ENCODE measurements at regions not wholly inside any gene's neighbourhood (a gene's known extent, or its start where the extent isn't known, plus 50 kb on each side); places are given as distances from the start of the nearest gene placed in this dataset.
"Not testable (repeated sequence)": the region's sequence is repeated elsewhere in the genome, so short reads cannot be mapped to it uniquely, and the experiment has no call there.

DNA sequence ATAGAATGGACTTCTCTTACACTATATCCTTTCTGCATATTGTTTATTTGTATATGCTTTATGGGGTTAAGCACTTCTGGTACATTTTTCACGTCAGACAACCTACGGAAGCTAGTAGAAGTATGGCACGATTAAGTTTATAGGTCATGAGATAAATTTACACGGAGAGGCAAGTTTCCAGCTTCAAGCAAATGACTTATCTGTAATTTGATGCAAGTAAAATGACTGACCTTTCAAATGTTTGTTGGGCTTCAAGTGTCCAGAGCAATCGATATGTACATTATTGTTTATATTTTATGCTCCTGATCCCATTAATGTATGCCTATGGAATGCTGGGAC lies 97.5 kb upstream of the EFEMP1 start:
- no peak for DNase-seq (ENCODE audit: low spot score)

- no peak for DNase-seq (ENCODE audit: low spot score)
Measured at GRCh38 chr2:56021579-56021978, 98.0 kb upstream of the EFEMP1 start.

- DNase-seq (ENCODE audit: low spot score) = no peak
Measured at GRCh38 chr2:56025469-56026193, 102.0 kb upstream of the EFEMP1 start.

- DNase-seq (ENCODE audit: low spot score) = no peak
Measured at GRCh38 chr2:56026828-56027227, 103.2 kb upstream of the EFEMP1 start.

DNA sequence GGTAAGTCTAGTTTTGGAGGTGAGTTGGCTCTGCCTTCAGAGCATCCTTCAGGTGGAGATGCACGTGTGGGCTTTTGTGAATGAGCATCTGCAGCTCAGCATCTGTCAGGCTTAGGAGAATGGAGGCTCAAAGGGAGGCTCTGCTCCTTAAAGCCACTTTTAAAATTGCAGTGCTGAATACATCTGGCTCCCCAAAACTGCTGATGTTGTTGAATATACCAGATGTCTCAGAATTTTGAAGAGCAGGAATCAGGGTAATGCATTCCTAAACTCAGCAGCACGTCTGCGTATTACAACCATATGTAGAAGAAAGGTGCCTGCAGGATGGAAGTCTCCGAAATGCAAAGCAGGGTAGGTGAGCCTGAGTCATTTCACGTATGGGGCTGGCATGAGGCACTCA lies 106.5 kb upstream of the EFEMP1 start:
- no peak for DNase-seq (ENCODE audit: low spot score)

GRCh38 chr2:56030901-56031300 lies 107.3 kb upstream of the EFEMP1 start:
- DNase-seq (ENCODE audit: low spot score) = no peak

GRCh38 chr2:56034258-56034657 lies 110.7 kb upstream of the EFEMP1 start:
- no peak for DNase-seq (ENCODE audit: low spot score)

GRCh38 chr2:56040189-56040588 lies 116.6 kb upstream of the EFEMP1 start:
- no peak for DNase-seq (ENCODE audit: low spot score)

DNA sequence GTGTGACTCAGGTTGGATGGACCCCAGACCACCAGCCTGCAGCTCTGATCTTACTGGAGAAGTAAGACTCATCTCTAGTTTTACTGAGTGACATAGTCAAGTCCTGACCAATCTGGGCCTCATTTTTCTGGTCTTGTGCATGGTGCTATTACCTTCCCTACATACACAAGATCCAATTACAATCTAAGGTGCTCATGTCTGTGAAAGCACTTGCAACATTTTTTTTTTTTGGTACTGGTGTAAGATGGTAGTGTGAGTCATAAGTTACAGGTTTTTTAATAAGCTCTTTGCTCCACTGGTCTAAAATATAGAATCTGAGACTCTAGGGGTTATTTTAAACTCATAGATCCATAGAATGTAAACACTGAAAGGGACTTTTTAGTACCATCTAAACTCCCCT lies 117.3 kb upstream of the EFEMP1 start:
- DNase-seq (ENCODE audit: low spot score) = no peak

DNA sequence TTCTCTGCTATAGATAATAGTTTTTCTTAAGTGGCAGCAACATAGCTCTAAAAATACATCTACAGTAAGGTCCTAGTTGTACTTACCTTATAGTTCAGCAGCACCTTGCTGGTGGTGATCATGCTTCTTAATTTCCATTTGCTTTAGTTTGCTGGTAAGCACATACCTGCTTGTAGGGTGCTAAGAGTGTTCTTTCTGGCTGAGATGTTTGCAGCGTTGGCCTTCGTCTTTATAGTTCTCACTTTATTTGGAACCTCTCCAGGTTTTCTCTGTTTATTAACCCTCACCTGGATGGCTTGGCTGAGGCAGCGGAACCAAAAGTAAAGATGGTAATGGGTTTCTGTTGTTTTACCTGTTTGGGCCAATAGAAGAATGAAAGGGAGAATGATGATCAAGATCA lies 123.6 kb upstream of the EFEMP1 start:
- no peak for DNase-seq (ENCODE audit: low spot score)

DNA sequence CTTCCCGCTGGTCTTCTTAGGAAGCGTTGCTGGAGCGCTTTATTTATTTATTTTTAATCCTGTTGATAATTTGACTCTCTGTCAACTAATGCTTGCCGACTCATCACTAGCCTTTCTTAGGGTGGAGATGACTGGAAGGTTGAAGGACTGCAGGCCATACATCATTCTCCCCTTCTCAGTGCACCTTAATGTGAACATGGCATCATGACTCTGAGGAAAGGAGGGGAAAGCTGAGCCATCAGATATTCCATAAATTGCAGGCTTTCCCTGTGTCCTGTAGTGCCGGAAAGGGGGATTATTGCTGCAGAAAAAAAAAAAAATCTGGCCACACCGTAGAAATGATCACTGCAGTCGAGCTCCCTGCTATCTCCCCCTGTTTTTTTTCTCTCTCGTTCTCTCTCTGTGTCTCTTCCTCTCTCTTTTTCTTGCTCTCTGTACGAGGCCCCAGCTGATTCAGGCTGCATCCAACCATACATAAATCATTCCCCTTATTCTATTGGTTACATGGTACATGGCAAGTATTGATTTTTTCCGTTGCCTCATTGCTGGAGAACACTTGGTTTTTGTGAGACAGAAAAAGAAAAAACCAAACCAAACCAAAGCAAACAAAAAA lies 125.8 kb upstream of the EFEMP1 start:
- no peak for DNase-seq (ENCODE audit: low spot score)

DNA sequence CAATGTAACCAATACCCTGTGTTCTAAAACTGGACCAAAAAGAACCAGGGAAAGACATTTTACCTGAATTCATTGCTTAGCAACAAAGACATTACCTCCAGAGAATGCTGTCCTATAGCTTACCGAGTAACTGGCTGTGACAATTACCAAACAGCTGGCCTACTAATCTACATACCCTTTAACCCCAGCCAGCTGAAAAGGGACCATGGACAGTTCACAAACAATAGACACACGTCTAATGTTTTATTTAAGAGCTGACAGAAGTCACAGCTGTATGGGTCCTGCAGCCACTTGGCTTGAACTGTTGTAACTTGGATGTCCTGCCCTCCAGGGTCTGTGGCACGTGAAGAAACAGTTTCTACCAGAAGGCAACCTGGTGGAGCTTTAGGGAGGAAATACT lies 130.1 kb upstream of the EFEMP1 start:
- no peak for DNase-seq (ENCODE audit: low spot score)

DNA sequence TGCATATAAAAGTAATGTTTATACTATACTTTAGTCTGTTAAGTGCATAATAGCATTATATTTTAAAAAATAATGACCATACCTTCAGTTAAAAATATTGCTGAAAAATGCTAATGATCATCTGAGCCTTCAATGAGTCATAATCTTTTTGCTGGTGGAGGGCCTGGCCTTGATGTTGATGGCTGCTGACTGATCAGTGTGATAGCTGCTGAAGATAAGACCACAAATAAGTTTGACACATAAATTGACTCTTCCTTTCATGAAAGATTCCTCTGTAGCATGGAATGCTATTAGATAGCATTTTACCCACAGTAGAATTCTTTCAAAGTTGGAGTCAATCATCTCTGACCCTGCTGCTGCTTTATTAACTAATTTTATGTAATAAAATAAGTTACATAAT lies 128.4 kb upstream of the CCDC85A start:
- DNase-seq (ENCODE audit: low spot score) = no peak

GRCh38 chr2:56061327-56061726 lies 122.5 kb upstream of the CCDC85A start:
- not testable (repeated sequence) for DNase-seq (ENCODE audit: low spot score)

DNA sequence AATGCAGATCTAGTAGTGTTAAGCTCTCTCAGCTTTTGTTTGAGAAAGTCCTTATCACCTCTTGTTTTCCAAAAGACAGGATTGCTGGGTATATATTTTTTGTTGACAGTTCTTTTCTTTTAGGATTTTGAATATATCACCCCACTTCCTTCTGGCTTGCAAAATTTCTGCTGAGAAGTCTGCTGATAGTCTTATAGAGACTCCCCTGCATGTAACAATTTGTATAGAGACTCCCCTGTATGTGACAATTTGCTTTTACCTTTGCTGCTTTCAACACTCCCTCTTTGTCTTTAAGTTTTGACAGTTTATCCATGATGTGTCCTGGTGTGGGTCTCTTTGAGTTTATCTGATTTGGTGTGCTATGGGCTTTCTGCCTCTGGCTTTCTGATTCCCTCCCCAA lies 115.0 kb upstream of the CCDC85A start:
- no peak for DNase-seq (ENCODE audit: low spot score)

DNA sequence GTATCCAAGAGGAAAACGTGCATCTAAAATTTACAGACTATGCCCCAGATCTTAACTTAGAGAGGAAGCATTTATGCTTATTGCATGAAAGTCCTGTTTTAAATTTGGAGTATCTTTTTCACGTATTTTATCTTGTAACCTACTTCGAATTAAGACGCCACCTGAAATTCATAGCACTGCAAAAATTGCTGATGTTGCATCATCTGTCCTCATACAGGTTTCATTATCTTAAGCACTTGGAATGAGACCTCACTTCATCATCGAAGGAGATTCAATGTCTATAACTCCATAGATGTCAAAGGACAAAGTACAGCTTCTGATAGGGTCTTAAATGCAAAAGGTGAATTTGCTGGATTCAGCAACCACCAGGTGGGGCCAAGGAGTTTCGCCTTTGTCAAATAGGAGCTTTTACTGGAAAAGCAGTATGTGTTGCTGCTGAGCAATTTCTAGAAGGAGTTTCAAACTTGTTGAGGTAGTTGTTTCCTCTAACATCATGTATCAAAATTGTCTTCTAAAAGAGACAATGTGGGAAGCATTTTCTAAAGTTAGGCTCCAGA lies 106.4 kb upstream of the CCDC85A start:
- no peak for DNase-seq (ENCODE audit: low spot score)

DNA sequence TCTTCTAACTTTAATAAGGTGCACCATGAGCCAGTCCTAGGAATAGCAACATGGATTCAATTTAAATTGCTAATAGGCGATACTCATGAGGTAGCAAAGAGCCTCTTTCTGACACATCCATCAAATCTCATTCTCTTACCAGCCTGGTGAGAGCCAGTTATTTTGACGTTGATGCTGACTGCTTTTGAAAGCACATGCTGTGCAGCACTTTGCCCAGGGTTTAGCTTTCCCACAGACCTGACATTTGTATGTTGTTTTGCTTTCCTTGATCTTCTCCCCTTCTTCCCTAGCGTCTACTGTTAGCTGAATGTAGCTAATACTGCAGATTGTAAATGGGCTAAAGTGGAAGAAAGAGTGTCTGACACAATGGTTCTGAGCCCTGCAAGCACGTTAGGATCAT lies 101.1 kb upstream of the CCDC85A start:
- no peak for DNase-seq (ENCODE audit: low spot score)

DNA sequence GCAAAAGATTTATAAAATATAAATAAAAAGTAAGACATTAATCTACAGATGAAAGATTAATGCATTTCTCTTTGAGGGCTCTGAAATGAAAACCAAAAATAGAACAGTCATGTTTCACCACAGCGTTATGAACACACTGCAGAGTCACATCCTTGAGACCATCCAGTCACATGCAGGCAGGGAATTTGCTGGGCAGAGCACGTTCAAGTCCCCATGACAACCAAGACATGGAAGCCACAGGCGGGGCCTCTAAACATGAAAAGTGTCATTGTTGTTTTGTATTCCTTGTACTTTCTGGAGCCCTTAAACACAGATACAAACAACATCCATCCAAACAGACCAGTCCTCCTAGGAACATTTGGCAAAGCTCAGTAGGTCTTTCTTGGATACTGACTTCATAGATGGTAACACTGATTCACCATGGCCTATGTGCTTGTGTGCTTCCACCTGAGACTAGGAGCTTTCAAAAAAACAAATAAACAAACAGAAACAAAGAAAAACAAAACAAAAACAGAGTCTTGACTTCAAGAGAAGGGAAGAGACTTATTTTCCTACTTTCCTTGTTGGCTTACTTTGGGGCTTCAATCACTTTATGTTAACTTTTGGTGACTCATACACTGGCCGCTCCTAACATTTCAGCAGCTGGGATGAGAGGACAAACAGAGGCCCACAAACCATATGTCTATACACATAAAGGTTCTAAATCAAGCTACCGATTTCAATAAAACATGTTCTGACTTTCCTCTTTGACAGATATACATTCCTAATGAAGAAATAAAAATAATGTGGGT lies 99.5 kb upstream of the CCDC85A start:
- DNase-seq (ENCODE audit: low spot score) = no peak

- no peak for DNase-seq (ENCODE audit: low spot score)
Measured at GRCh38 chr2:56086336-56086735, 97.5 kb upstream of the CCDC85A start.

DNA sequence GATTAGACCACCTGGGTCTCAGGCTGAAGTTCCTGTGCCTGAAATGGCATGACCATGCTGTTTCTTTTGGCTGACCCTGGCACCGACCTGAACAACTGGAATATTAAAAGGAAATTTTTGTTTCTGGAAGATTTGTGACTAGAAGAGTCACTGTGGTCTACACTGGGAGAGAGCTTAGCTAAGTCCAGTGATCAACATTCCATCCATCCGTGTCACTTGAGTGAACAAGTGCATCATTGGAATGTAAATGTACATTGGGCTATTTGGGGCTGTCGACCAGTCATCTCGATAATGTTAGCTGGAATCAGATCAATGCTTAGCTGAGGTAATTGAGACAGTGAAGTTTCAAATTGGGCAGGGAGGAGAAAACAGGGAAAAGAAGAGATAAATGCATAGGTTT lies 95.4 kb upstream of the CCDC85A start:
- DNase-seq (ENCODE audit: low spot score) = no peak

DNA sequence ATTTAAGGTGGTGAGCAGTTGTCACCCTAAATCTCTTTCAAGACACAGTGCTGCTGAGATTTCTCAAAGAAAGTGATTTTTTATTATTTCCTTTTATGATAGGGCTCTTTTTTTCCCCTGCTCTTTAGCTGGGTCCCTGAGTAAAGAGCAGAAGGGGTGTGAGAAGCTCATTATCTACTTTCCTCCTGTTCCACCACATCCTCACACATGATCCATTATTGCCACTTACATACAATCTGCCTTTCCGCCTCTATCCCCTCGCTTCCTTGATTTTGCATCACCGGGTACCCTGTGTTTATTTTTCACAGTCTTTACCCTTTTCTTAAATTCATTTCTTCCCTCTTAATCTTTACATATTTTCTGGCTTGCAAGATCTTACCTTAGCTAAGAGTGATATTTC lies 93.9 kb upstream of the CCDC85A start:
- no peak for DNase-seq (ENCODE audit: low spot score)

- no peak for DNase-seq (ENCODE audit: low spot score)
Measured at GRCh38 chr2:56099963-56100362, 83.8 kb upstream of the CCDC85A start.

GRCh38 chr2:56100791-56101312 lies 82.9 kb upstream of the CCDC85A start:
- DNase-seq (ENCODE audit: low spot score) = no peak
